ENCODE measurements at regions not wholly inside any gene's neighbourhood (a gene's known extent, or its start where the extent isn't known, plus 50 kb on each side); places are given as distances from the start of the nearest gene placed in this dataset.

- Histone ChIP-seq H3K36me3 (no peaks in the 10 kb centered on the region), H3K4me1 (no peaks in the 10 kb centered on the region), H3K9me3 (no peaks in the 10 kb centered on the region), H3K27me3 (no peaks in the 10 kb centered on the region), H3K4me3 (no peak overlapping the region), H3K27ac (no peak overlapping the region)
- TF ChIP-seq CTCF (IDR thresholded peaks at IDR 0.05), result no peak
- no peak for DNase-seq (ENCODE audit: low spot score)
These were observed 426.4 kb downstream of the MED10 start for GRCh38 chr5:5951953-5952352.

GRCh38 chr5:5950658-5951057 lies 427.7 kb downstream of the MED10 start:
- H3K27ac ChIP-seq, result no peak overlapping the region
- no peak for TF ChIP-seq CTCF (IDR thresholded peaks at IDR 0.05)
- H3K36me3 ChIP-seq, result no peaks in the 10 kb centered on the region
- H3K4me3 ChIP-seq, result no peak overlapping the region
- H3K4me1 ChIP-seq, result no peaks in the 10 kb centered on the region
- DNase-seq (ENCODE audit: low spot score), result no peak
- no peaks in the 10 kb centered on the region for H3K9me3 ChIP-seq
- H3K27me3 ChIP-seq, result no peaks in the 10 kb centered on the region

GRCh38 chr5:5941486-5941885 lies 436.9 kb downstream of the MED10 start:
- Histone ChIP-seq H3K27ac (no peak overlapping the region), H3K4me3 (no peak overlapping the region), H3K9me3 (no peaks in the 10 kb centered on the region), H3K27me3 (no peaks in the 10 kb centered on the region), H3K4me1 (no peaks in the 10 kb centered on the region), H3K36me3 (no peaks in the 10 kb centered on the region)
- no peak for TF ChIP-seq CTCF (IDR thresholded peaks at IDR 0.05)
- no peak for DNase-seq (ENCODE audit: low spot score)

GRCh38 chr5:5939759-5940370 lies 438.5 kb downstream of the MED10 start:
- no peaks in the 10 kb centered on the region for H3K36me3 ChIP-seq
- no peak for TF ChIP-seq CTCF (IDR thresholded peaks at IDR 0.05)
- DNase-seq (ENCODE audit: low spot score), result no peak

GRCh38 chr5:5933651-5934050 lies 444.7 kb downstream of the MED10 start:
- no peaks in the 10 kb centered on the region for H3K9me3 ChIP-seq
- no peak for DNase-seq (ENCODE audit: low spot score)
- no peaks in the 10 kb centered on the region for H3K36me3 ChIP-seq
- TF ChIP-seq CTCF (IDR thresholded peaks at IDR 0.05), result no peak
- no peaks in the 10 kb centered on the region for H3K4me1 ChIP-seq
- H3K4me3 ChIP-seq, result no peak overlapping the region
- H3K27ac ChIP-seq, result no peak overlapping the region
- H3K27me3 ChIP-seq, result no peaks in the 10 kb centered on the region

More at GRCh38 chr5:5939759-5940370, 438.5 kb downstream of the MED10 start:
- Histone ChIP-seq H3K4me1 (no peaks in the 10 kb centered on the region), H3K27ac (no peak overlapping the region), H3K4me3 (no peak overlapping the region), H3K9me3 (no peaks in the 10 kb centered on the region), H3K27me3 (no peaks in the 10 kb centered on the region)

GRCh38 chr5:5932824-5933223 lies 445.5 kb downstream of the MED10 start:
- Histone ChIP-seq H3K27ac (no peak overlapping the region), H3K4me3 (no peak overlapping the region), H3K36me3 (no peaks in the 10 kb centered on the region), H3K9me3 (no peaks in the 10 kb centered on the region), H3K4me1 (no peaks in the 10 kb centered on the region), H3K27me3 (no peaks in the 10 kb centered on the region)
- no peak for DNase-seq (ENCODE audit: low spot score)
- TF ChIP-seq CTCF (IDR thresholded peaks at IDR 0.05), result no peak

All from right atrium auricular region (tissue), 2 donors.